ENCODE measurements at regions not wholly inside any gene's neighbourhood (a gene's known extent, or its start where the extent isn't known, plus 50 kb on each side); places are given as distances from the start of the nearest gene placed in this dataset.

DNA sequence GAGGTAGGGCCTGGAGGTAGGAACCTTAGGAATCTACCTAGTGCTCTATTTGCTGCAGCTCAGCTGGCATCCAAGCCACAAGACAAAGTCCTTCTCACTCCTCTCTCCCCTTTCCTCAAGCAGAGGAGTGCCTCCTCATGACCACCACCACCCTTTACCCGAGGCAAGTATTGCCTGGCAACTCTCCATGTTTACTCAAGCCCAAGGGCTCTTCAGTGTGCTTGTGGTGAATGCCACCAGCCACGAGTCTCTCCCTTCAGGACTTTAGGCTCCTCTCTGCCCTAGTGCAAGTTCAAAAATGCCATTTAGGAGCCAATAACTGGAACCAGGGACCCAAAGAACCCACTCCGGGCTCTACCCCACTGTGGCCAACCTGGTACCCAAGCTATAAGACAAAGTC lies 514.5 kb upstream of the RGMB start:
- Mint-ChIP-seq H3K36me3 (no peaks in the 10 kb centered on the region), H3K9me3 (peaks cover 0 to 6% (median 2%) of the 10 kb centered on the region in 7 donors), H3K27me3 (ENCODE audit: low read depth in 3 of 3) (no peaks in the 10 kb centered on the region), H3K27ac (no peak overlapping the region), H3K4me3 (no peak overlapping the region), H3K4me1 (no peaks in the 10 kb centered on the region)
- Histone ChIP-seq H3K4me3 (replicated peaks in 1 of 3; ENCODE audit: low read depth in 2 of 3, low read length in 3 of 3) (no peak overlapping the region), H3K79me2 (ENCODE audit: insufficient read depth, low read length) (no peaks in the 10 kb centered on the region), H3K27me3 (ENCODE audit: control insufficient read depth in 2 of 2, insufficient read depth in 2 of 2, low read length in 2 of 2) (no peaks in the 10 kb centered on the region), H4K20me1 (ENCODE audit: insufficient read depth, low read length) (no peaks in the 10 kb centered on the region), H3K27ac (ENCODE audit: low read depth in 1 of 2, low read length in 2 of 2) (no peak overlapping the region), H3K4me1 (ENCODE audit: control insufficient read depth in 1 of 2, insufficient read depth in 2 of 2, low read length in 2 of 2) (no peaks in the 10 kb centered on the region), H3K36me3 (replicated peaks in 1 of 2; ENCODE audit: control insufficient read depth in 1 of 2, insufficient read depth in 2 of 2, low read length in 2 of 2) (no peaks in the 10 kb centered on the region), H3K4me2 (replicated peaks; ENCODE audit: extremely low read depth, low read length, poor library complexity, severe bottlenecking) (no peak overlapping the region), H2AFZ (ENCODE audit: insufficient read depth, low read depth, low read length, poor library complexity, severe bottlenecking) (no peak overlapping the region), H3K9ac (ENCODE audit: insufficient read depth, low read length, poor library complexity, severe bottlenecking) (no peak overlapping the region), H3K9me3 (replicated peaks in 1 of 2; ENCODE audit: control insufficient read depth in 1 of 2, insufficient read depth in 1 of 2, low read length in 2 of 2) (peaks cover 6 to 14% of the 10 kb centered on the region in 2 donors)
- DNase-seq = no peak
- intact Hi-C loops (cut with micrococcal nuclease) = no loop called here
- TF ChIP-seq, protein P1, sequence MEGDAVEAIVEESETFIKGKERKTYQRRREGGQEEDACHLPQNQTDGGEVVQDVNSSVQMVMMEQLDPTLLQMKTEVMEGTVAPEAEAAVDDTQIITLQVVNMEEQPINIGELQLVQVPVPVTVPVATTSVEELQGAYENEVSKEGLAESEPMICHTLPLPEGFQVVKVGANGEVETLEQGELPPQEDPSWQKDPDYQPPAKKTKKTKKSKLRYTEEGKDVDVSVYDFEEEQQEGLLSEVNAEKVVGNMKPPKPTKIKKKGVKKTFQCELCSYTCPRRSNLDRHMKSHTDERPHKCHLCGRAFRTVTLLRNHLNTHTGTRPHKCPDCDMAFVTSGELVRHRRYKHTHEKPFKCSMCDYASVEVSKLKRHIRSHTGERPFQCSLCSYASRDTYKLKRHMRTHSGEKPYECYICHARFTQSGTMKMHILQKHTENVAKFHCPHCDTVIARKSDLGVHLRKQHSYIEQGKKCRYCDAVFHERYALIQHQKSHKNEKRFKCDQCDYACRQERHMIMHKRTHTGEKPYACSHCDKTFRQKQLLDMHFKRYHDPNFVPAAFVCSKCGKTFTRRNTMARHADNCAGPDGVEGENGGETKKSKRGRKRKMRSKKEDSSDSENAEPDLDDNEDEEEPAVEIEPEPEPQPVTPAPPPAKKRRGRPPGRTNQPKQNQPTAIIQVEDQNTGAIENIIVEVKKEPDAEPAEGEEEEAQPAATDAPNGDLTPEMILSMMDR (IDR thresholded peaks at IDR 0.05) = no peak
- 74% methylated on average over 2 of the region's 3 CpGs for WGBS (ENCODE audit: insufficient coverage)

DNA sequence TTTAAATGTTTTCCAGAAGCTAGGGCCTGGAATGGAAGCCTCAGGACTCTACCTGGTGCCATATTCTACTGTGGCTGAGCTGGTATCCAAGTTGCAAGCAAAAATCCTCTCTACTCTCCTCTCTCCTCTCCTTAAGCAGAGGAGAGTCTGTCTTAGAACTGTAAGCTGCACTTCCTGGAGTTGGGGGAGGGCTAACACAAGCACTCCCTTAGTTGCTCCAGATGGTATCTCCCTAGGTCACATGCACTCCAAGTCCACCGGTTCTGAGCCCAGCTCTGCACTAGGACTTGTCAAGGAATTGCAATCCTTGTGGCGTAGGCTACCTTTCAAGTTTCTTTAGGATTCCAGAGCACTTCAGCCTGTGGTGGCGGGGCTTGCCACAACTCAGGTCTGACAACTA lies 513.9 kb upstream of the RGMB start:
- intact Hi-C loops (cut with micrococcal nuclease) = no loop called here
- no peak overlapping the region for H3K27ac Mint-ChIP-seq
- H3K4me3 Mint-ChIP-seq = no peak overlapping the region
- H3K4me1 ChIP-seq (ENCODE audit: control insufficient read depth in 1 of 2, insufficient read depth in 2 of 2, low read length in 2 of 2) = no peaks in the 10 kb centered on the region
- H2AFZ ChIP-seq (ENCODE audit: insufficient read depth, low read depth, low read length, poor library complexity, severe bottlenecking) = no peak overlapping the region
- no peak overlapping the region for H3K9ac ChIP-seq (ENCODE audit: insufficient read depth, low read length, poor library complexity, severe bottlenecking)
- H3K27me3 ChIP-seq (ENCODE audit: control insufficient read depth in 2 of 2, insufficient read depth in 2 of 2, low read length in 2 of 2) = no peaks in the 10 kb centered on the region
- H3K79me2 ChIP-seq (ENCODE audit: insufficient read depth, low read length) = no peaks in the 10 kb centered on the region
- no peaks in the 10 kb centered on the region for H3K27me3 Mint-ChIP-seq (ENCODE audit: low read depth in 3 of 3)
- no peaks in the 10 kb centered on the region for H3K36me3 ChIP-seq (replicated peaks in 1 of 2; ENCODE audit: control insufficient read depth in 1 of 2, insufficient read depth in 2 of 2, low read length in 2 of 2)
- DNase-seq = no peak
- peaks cover 6 to 14% of the 10 kb centered on the region in 2 donors for H3K9me3 ChIP-seq (replicated peaks in 1 of 2; ENCODE audit: control insufficient read depth in 1 of 2, insufficient read depth in 1 of 2, low read length in 2 of 2)
- H3K36me3 Mint-ChIP-seq = no peaks in the 10 kb centered on the region
- TF ChIP-seq, protein P1 (IDR thresholded peaks at IDR 0.05) = no peak
- no peaks in the 10 kb centered on the region for H3K4me1 Mint-ChIP-seq
- WGBS (ENCODE audit: insufficient coverage) = 97% methylated on average over 3 of the region's 3 CpGs
- H3K27ac ChIP-seq (ENCODE audit: low read depth in 1 of 2, low read length in 2 of 2) = no peak overlapping the region
- H3K4me3 ChIP-seq (replicated peaks in 1 of 3; ENCODE audit: low read depth in 2 of 3, low read length in 3 of 3) = no peak overlapping the region
- no peak overlapping the region for H3K4me2 ChIP-seq (replicated peaks; ENCODE audit: extremely low read depth, low read length, poor library complexity, severe bottlenecking)
- no peaks in the 10 kb centered on the region for H4K20me1 ChIP-seq (ENCODE audit: insufficient read depth, low read length)
- peaks cover 0 to 6% (median 2%) of the 10 kb centered on the region in 7 donors for H3K9me3 Mint-ChIP-seq
